HG03045 (cell line): ENCODE measurements at regions not wholly inside any gene's neighbourhood (a gene's known extent, or its start where the extent isn't known, plus 50 kb on each side); places are given as distances from the start of the nearest gene placed in this dataset.

Experiments used
- ATAC-seq: cut with Tn5 transposase; IDR thresholded peaks from one replicate; pipeline ENCODE4 v1.9.1; 2021; ENCODE audit warnings: mild to moderate bottlenecking, moderate library complexity; ENCODE audit not compliant: unreplicated experiment

- no peak for ATAC-seq
Observed at GRCh38 chr12:105912882-105913678, 225.7 kb downstream of the NUAK1 start.

- ATAC-seq, result no peak
Observed at GRCh38 chr12:105915997-105916759, 222.6 kb downstream of the NUAK1 start.

GRCh38 chr12:105916760-105917039 is 222.1 kb downstream of the NUAK1 start:
- no peak for ATAC-seq

- ATAC-seq, result no peak
Observed at GRCh38 chr12:105920161-105920684, 218.5 kb downstream of the NUAK1 start.

- no peak for ATAC-seq
Observed at GRCh38 chr12:105921055-105921454, 217.7 kb downstream of the NUAK1 start.

- no peak for ATAC-seq
Observed at GRCh38 chr12:105921872-105922669, 216.7 kb downstream of the NUAK1 start.

- ATAC-seq, result no peak
Observed at GRCh38 chr12:105922670-105923102, 216.1 kb downstream of the NUAK1 start.

- ATAC-seq, result no peak
Observed at GRCh38 chr12:105924526-105925208, 214.1 kb downstream of the NUAK1 start.

- ATAC-seq, result no peak
Observed at GRCh38 chr12:105927564-105927963, 211.2 kb downstream of the NUAK1 start.

GRCh38 chr12:105928436-105928835 is 210.3 kb downstream of the NUAK1 start:
- no peak for ATAC-seq

GRCh38 chr12:105929192-105929591 is 209.6 kb downstream of the NUAK1 start:
- no peak for ATAC-seq

GRCh38 chr12:105930557-105931503 is 207.9 kb downstream of the NUAK1 start:
- no peak for ATAC-seq

GRCh38 chr12:105931762-105932570 is 206.8 kb downstream of the NUAK1 start:
- ATAC-seq, result no peak

GRCh38 chr12:105933671-105934665 is 204.8 kb downstream of the NUAK1 start:
- ATAC-seq, result no peak

- ATAC-seq, result no peak
Observed at GRCh38 chr12:105935106-105935505, 203.6 kb downstream of the NUAK1 start.

GRCh38 chr12:105935981-105936380 is 202.8 kb downstream of the NUAK1 start:
- no peak for ATAC-seq

GRCh38 chr12:105936496-105936895 is 202.3 kb downstream of the NUAK1 start:
- no peak for ATAC-seq

GRCh38 chr12:105937009-105937408 is 201.7 kb downstream of the NUAK1 start:
- ATAC-seq, result no peak
